ENCODE measurements at regions not wholly inside any gene's neighbourhood (a gene's known extent, or its start where the extent isn't known, plus 50 kb on each side); places are given as distances from the start of the nearest gene placed in this dataset.

DNA sequence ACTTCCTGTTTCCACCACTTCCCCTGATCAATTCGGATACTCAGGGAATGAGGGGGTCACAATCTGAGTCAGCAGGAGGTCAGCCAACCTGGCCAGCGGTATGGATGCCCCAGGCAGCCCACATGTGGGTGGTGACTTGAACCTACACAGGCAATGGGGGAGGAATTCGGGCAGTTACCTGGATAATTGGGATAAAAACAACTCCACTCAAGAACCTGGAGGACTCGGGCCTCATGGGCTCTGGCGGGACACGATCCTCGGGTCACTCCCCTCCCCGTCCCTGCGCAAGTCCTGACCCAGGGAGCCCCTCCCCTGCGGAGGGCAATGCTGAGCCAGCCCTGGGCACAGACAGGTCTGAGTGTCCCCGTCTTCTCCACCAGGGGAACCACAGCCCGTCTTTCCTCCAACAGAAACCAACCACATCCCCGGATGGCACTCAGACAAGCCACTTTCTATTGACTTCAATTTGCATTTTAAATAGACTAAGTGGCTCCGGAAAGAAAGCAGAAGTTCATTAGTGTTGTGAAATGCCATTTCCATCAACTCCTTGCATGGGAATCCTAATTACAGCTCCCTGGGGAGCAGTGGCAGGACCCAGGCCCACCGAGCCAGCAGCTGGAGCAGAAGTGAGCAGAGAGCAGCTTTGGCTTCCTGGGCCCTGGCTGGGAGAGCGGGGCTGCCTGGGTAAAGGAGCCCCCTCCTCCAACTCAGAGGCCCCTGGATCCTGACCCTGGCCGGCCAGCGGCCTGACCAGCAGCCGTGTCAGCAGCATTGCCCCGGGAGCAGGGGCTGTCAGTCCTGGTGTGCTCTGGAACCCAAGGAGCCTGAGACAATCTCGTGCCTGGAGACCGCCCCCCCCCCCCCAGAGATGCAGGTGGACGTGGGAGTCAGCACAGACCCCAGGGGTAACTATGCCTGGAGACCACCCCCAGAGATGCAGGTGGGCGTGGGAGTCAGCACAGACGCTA, 374.1 kb downstream of the ADGRD1 start:
- TF ChIP-seq, protein P1, sequence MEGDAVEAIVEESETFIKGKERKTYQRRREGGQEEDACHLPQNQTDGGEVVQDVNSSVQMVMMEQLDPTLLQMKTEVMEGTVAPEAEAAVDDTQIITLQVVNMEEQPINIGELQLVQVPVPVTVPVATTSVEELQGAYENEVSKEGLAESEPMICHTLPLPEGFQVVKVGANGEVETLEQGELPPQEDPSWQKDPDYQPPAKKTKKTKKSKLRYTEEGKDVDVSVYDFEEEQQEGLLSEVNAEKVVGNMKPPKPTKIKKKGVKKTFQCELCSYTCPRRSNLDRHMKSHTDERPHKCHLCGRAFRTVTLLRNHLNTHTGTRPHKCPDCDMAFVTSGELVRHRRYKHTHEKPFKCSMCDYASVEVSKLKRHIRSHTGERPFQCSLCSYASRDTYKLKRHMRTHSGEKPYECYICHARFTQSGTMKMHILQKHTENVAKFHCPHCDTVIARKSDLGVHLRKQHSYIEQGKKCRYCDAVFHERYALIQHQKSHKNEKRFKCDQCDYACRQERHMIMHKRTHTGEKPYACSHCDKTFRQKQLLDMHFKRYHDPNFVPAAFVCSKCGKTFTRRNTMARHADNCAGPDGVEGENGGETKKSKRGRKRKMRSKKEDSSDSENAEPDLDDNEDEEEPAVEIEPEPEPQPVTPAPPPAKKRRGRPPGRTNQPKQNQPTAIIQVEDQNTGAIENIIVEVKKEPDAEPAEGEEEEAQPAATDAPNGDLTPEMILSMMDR (conservative IDR thresholded peaks at IDR 0.05; ENCODE audit: low read depth, low read length): 0 out of 2 replicates have a peak, but pooled peaks have one; percentile 29
- TF ChIP-seq EZH2 (IDR thresholded peaks at IDR 0.05; ENCODE audit: borderline replicate concordance, low read depth, low read length, poor library complexity, severe bottlenecking): no peak
